Right atrium auricular region (tissue), 2 donors: ENCODE measurements at regions not wholly inside any gene's neighbourhood (a gene's known extent, or its start where the extent isn't known, plus 50 kb on each side); places are given as distances from the start of the nearest gene placed in this dataset.

Experiments used
- DNase-seq: peaks from one replicate; pipeline ENCODE4 v3.0.0-alpha.2; 2019; ENCODE audit warnings: low spot score
- H3K27ac ChIP-seq, 2 donors: fragments of 200-600 bp; sonication (generic); 1 replicate in 1 of 2; 2 replicates in 1 of 2; pipeline ENCODE4 v1.5.1; 2016 to 2019
- H3K27me3 ChIP-seq, 2 donors: fragments of 200-600 bp; sonication (generic); one replicate each; pipeline versions ENCODE4 v1.5.1 to v1.6.0; 2017 to 2019
- H3K36me3 ChIP-seq: fragments of 200-600 bp; sonication (generic); one replicate; pipeline ENCODE4 v1.5.1; 2016
- H3K4me1 ChIP-seq, 2 donors: fragments of 200-600 bp; sonication (generic); one replicate each; pipeline versions ENCODE4 v1.5.1 to v1.6.0; 2017 to 2019
- H3K4me3 ChIP-seq, 2 donors: fragments of 200-600 bp; sonication (generic); 1 replicate in 1 of 2; 2 replicates in 1 of 2; pipeline ENCODE4 v1.5.1; 2017 to 2019; ENCODE audit warnings: mild to moderate bottlenecking in 1 of 2, moderate library complexity in 1 of 2
- H3K9me3 ChIP-seq, 2 donors: fragments of 200-600 bp; sonication (generic); one replicate each; pipeline ENCODE4 v1.5.1; 2019
- CTCF ChIP-seq, 2 donors: fragments of 200-600 bp; sonication (generic); IDR thresholded peaks; one replicate each; pipeline ENCODE4 v1.5.1; 2019; ENCODE audit warnings: antibody characterized with exemption in 2 of 2

GRCh38 chr14:22325676-22326400 lies 263.2 kb downstream of the DAD1 start:
- Histone ChIP-seq H3K27ac (no peak overlapping the region), H3K4me3 (no peak overlapping the region), H3K36me3 (no peaks in the 10 kb centered on the region), H3K27me3 (no peaks in the 10 kb centered on the region), H3K4me1 (no peaks in the 10 kb centered on the region), H3K9me3 (peaks cover 0 to 15% of the 10 kb centered on the region in 2 donors)
- TF ChIP-seq CTCF (IDR thresholded peaks at IDR 0.05) = no peak
- DNase-seq = no peak

- Histone ChIP-seq H3K36me3 (no peaks in the 10 kb centered on the region), H3K4me1 (no peaks in the 10 kb centered on the region), H3K4me3 (no peak overlapping the region), H3K9me3 (no peaks in the 10 kb centered on the region), H3K27me3 (no peaks in the 10 kb centered on the region), H3K27ac (no peak overlapping the region)
- TF ChIP-seq CTCF (IDR thresholded peaks at IDR 0.05) = no peak
- no peak for DNase-seq
These were observed 268.7 kb downstream of the DAD1 start for GRCh38 chr14:22320362-22320750.

GRCh38 chr14:22319526-22320361 lies 269.3 kb downstream of the DAD1 start:
- DNase-seq = peak; percentile 63

GRCh38 chr14:22318951-22319350 lies 270.1 kb downstream of the DAD1 start:
- H3K4me1 ChIP-seq = no peaks in the 10 kb centered on the region
- no peaks in the 10 kb centered on the region for H3K36me3 ChIP-seq
- H3K27me3 ChIP-seq = no peaks in the 10 kb centered on the region
- H3K9me3 ChIP-seq = no peaks in the 10 kb centered on the region
- H3K4me3 ChIP-seq = no peak overlapping the region
- H3K27ac ChIP-seq = no peak overlapping the region
- DNase-seq = no peak
- no peak for TF ChIP-seq CTCF (IDR thresholded peaks at IDR 0.05)

More at GRCh38 chr14:22319526-22320361, 269.3 kb downstream of the DAD1 start:
- TF ChIP-seq CTCF (IDR thresholded peaks at IDR 0.05) = peak; percentile 58 to 78
- H3K36me3 ChIP-seq = no peaks in the 10 kb centered on the region
- H3K27ac ChIP-seq = no peak overlapping the region
- H3K9me3 ChIP-seq = no peaks in the 10 kb centered on the region
- no peaks in the 10 kb centered on the region for H3K27me3 ChIP-seq
- no peaks in the 10 kb centered on the region for H3K4me1 ChIP-seq
- no peak overlapping the region for H3K4me3 ChIP-seq

GRCh38 chr14:22316473-22316872 lies 272.6 kb downstream of the DAD1 start:
- Histone ChIP-seq H3K4me1 (no peaks in the 10 kb centered on the region), H3K27me3 (no peaks in the 10 kb centered on the region), H3K9me3 (no peaks in the 10 kb centered on the region), H3K36me3 (no peaks in the 10 kb centered on the region), H3K4me3 (no peak overlapping the region), H3K27ac (no peak overlapping the region)
- no peak for DNase-seq
- TF ChIP-seq CTCF (IDR thresholded peaks at IDR 0.05) = no peak
